Keratinocyte (primary cell): ENCODE measurements at regions not wholly inside any gene's neighbourhood (a gene's known extent, or its start where the extent isn't known, plus 50 kb on each side); places are given as distances from the start of the nearest gene placed in this dataset.

Experiments used
- EZH2 ChIP-seq: IDR thresholded peaks from one replicate; pipeline ENCODE4 v1.6.1; 2012; ENCODE audit warnings: inconsistent platforms, mild to moderate bottlenecking, low read length, moderate library complexity
- TF ChIP-seq, protein P1 (sequence below), 3 experiments: IDR thresholded peaks in 1 of 3; conservative IDR thresholded peaks in 1 of 3; optimal IDR thresholded peaks in 1 of 3; 2 replicates in 2 of 3; 3 replicates in 1 of 3; pipeline versions ENCODE3 to v1.5.1; 2011; ENCODE audit warnings: low read length in 3 of 3, mild to moderate bottlenecking in 3 of 3, moderate library complexity in 2 of 3, control low read depth in 1 of 3, inconsistent platforms in 1 of 3; ENCODE audit not compliant: insufficient read depth in 2 of 3; ENCODE audit errors: extremely low read depth in 1 of 3

- TF ChIP-seq, protein P1, sequence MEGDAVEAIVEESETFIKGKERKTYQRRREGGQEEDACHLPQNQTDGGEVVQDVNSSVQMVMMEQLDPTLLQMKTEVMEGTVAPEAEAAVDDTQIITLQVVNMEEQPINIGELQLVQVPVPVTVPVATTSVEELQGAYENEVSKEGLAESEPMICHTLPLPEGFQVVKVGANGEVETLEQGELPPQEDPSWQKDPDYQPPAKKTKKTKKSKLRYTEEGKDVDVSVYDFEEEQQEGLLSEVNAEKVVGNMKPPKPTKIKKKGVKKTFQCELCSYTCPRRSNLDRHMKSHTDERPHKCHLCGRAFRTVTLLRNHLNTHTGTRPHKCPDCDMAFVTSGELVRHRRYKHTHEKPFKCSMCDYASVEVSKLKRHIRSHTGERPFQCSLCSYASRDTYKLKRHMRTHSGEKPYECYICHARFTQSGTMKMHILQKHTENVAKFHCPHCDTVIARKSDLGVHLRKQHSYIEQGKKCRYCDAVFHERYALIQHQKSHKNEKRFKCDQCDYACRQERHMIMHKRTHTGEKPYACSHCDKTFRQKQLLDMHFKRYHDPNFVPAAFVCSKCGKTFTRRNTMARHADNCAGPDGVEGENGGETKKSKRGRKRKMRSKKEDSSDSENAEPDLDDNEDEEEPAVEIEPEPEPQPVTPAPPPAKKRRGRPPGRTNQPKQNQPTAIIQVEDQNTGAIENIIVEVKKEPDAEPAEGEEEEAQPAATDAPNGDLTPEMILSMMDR (optimal IDR thresholded peaks at IDR 0.05 in 1 of 3, IDR thresholded peaks at IDR 0.05 in 1 of 3, conservative IDR thresholded peaks at IDR 0.05 in 1 of 3; ENCODE audit: extremely low read depth in 1 of 3, insufficient read depth in 2 of 3, low read length in 3 of 3) = no peak
- TF ChIP-seq EZH2 = no peak
Measured at GRCh38 chr3:71873093-71873611, 88.2 kb upstream of the PROK2 start.
